Sigmoid colon (tissue), 6 donors: ENCODE measurements at regions not wholly inside any gene's neighbourhood (a gene's known extent, or its start where the extent isn't known, plus 50 kb on each side); places are given as distances from the start of the nearest gene placed in this dataset.

Source experiments
- DNase-seq: peaks from one replicate; pipeline ENCODE4 v3.0.0-alpha.2; 2019
- H3K27ac ChIP-seq, 4 donors: fragments of 200-600 bp; sonication (generic); one replicate each; pipeline ENCODE4 v1.5.1; 2016 to 2019; ENCODE audit warnings: mild to moderate bottlenecking in 1 of 4
- H3K27me3 ChIP-seq, 3 donors: fragments of 200-600 bp; sonication (generic); one replicate each; pipeline ENCODE4 v1.5.1; 2019; ENCODE audit warnings: mild to moderate bottlenecking in 1 of 3
- H3K36me3 ChIP-seq, 4 donors: fragments of 200-600 bp; sonication (generic); one replicate each; pipeline ENCODE4 v1.5.1; 2016 to 2019
- H3K4me1 ChIP-seq, 4 donors: fragments of 200-600 bp; sonication (generic); one replicate each; pipeline ENCODE4 v1.5.1; 2017 to 2019
- H3K4me3 ChIP-seq, 4 donors: fragments of 200-600 bp; sonication (generic); one replicate each; pipeline ENCODE4 v1.5.1; 2017 to 2019; ENCODE audit warnings: mild to moderate bottlenecking in 2 of 4, moderate library complexity in 1 of 4
- H3K9me3 ChIP-seq, 4 donors: fragments of 200-600 bp in 3 of 4; sonication (generic) in 3 of 4; one replicate each; pipeline versions ENCODE4 v1.5.1 to v1.6.1; 2013 to 2019
- EP300 ChIP-seq, 4 donors: sonication (generic); formaldehyde crosslinking; IDR thresholded peaks; one replicate each; pipeline ENCODE4 v1.6.1; 2017; ENCODE audit warnings: antibody characterized with exemption in 4 of 4
- POLR2A ChIP-seq, 2 donors: fragments of 450-650 bp; IDR thresholded peaks; one replicate each; pipeline ENCODE4 v1.6.1; 2016; ENCODE audit warnings: antibody characterized with exemption in 2 of 2, mild to moderate bottlenecking in 2 of 2, moderate library complexity in 2 of 2
- POLR2AphosphoS5 ChIP-seq, 4 donors: sonication (generic); formaldehyde crosslinking; IDR thresholded peaks; one replicate each; pipeline ENCODE4 v1.6.1; 2017; ENCODE audit warnings: antibody characterized with exemption in 4 of 4
- WGBS, 2 donors: extraction: QIAGEN DNeasy Blood & Tissue Kit; methylation state at CpG; one replicate each; pipeline ENCODE4 v1.1.7; 2013; 5-methylcytosine and 5-hydroxymethylcytosine counted together
- intact Hi-C: fragments of 100-400 bp; cut with DNase I; formaldehyde crosslinking; loops from one replicate; pipeline ENCODE4 v1.15.1; 2023
- TF ChIP-seq, protein P1 (sequence below), 4 experiments: fragments of 450-650 bp in 3 of 4; fragments of 200-600 bp in 1 of 4; IDR thresholded peaks; one replicate each; pipeline ENCODE4 v1.5.1; 2016 to 2019; ENCODE audit warnings: antibody characterized with exemption in 4 of 4, mild to moderate bottlenecking in 3 of 4, moderate library complexity in 2 of 4
- donor health status: healthy with polysubstance abuse.
- donor health status: healthy.

DNA sequence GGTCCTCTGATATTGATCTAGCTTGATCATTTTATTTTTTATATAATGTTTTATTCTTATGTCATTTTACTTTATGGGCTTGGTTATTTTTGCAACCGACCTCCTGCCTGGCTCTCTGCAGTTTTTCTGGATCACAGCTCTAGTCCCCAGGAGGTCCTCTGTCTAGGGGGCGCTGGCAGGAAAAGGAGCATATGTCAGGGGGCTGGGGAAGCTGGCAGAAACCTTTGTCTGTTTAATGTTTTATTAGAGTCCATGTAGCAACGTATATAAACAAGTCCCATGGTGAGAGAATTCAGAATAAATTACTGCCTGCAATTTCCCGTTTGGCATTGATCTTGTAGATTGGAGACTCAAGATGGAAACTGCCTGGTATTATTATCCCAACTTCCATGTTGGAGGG, 133.5 kb upstream of the ZBED5 start:
- no peak for DNase-seq
- H3K4me3 ChIP-seq = no peak overlapping the region
- H3K27me3 ChIP-seq = no peaks in the 10 kb centered on the region
- intact Hi-C loops = no loop called here
- 51 to 72% methylated on average over 4 of the region's 4 CpGs for WGBS, 2 donors
- H3K27ac ChIP-seq = no peak overlapping the region
- no peaks in the 10 kb centered on the region for H3K4me1 ChIP-seq
- no peaks in the 10 kb centered on the region for H3K9me3 ChIP-seq
- TF ChIP-seq, protein P1, sequence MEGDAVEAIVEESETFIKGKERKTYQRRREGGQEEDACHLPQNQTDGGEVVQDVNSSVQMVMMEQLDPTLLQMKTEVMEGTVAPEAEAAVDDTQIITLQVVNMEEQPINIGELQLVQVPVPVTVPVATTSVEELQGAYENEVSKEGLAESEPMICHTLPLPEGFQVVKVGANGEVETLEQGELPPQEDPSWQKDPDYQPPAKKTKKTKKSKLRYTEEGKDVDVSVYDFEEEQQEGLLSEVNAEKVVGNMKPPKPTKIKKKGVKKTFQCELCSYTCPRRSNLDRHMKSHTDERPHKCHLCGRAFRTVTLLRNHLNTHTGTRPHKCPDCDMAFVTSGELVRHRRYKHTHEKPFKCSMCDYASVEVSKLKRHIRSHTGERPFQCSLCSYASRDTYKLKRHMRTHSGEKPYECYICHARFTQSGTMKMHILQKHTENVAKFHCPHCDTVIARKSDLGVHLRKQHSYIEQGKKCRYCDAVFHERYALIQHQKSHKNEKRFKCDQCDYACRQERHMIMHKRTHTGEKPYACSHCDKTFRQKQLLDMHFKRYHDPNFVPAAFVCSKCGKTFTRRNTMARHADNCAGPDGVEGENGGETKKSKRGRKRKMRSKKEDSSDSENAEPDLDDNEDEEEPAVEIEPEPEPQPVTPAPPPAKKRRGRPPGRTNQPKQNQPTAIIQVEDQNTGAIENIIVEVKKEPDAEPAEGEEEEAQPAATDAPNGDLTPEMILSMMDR (IDR thresholded peaks at IDR 0.05) = no peak
- TF ChIP-seq EP300 (IDR thresholded peaks at IDR 0.05) (no peak), POLR2A (IDR thresholded peaks at IDR 0.05) (no peak), POLR2AphosphoS5 (IDR thresholded peaks at IDR 0.05) (no peak)
- no peaks in the 10 kb centered on the region for H3K36me3 ChIP-seq

DNA sequence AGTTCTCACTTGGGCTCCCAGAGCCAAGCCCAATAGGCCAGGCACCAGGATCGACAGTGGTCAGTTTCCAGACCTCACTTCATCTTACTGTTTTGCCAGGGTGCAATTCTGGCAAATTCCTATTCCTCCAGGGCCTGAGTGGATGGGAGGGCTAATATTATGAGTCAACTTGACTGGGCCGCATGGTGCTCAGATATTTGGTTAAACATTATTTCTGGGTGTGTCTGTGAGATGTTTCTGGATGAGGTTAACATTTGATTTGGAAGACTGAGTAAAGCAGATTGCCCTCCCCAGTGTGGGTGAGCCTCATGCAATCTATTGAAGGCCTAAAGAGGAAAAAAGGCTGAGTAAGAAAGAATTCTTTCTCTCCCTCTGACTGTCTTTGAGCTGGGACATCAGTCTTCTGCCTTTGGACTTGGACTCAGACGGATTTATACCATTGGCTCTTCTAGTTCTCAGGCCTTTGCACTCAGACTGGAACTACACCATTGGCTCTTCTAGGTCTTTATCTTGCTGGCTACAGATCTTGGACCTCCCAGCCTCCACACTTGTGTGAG, 132.9 kb upstream of the ZBED5 start:
- no peak overlapping the region for H3K27ac ChIP-seq
- no peaks in the 10 kb centered on the region for H3K9me3 ChIP-seq
- DNase-seq = no peak
- intact Hi-C loops = no loop called here
- no peak overlapping the region for H3K4me3 ChIP-seq
- WGBS, 2 donors = 56 to 81% methylated on average over 3 of the region's 3 CpGs
- H3K36me3 ChIP-seq = no peaks in the 10 kb centered on the region
- no peaks in the 10 kb centered on the region for H3K27me3 ChIP-seq
- H3K4me1 ChIP-seq = no peaks in the 10 kb centered on the region
- no peak for TF ChIP-seq POLR2A (IDR thresholded peaks at IDR 0.05)

DNA sequence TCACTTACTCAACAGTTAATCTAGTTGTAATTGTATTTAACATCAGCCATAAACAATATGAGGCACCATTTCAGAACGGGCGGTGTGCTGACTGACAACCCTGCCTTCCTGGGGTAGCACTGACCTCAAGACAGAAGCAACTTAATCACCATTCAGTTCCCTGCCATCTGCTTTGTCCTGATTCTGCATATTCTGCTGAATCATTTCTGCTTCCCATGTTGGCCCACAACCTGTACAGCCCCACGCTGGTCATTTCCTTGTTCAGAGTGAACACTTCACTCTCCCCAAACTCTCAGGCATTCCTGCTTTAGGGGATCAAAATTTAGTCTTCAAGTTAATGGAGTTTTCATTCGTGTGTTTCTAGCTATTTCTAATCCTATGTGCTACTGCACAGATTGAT, 132.3 kb upstream of the ZBED5 start:
- Histone ChIP-seq H3K27me3 (no peaks in the 10 kb centered on the region), H3K36me3 (no peaks in the 10 kb centered on the region), H3K4me1 (no peaks in the 10 kb centered on the region), H3K9me3 (no peaks in the 10 kb centered on the region), H3K27ac (no peak overlapping the region), H3K4me3 (no peak overlapping the region)
- intact Hi-C loops = no loop called here
- TF ChIP-seq, protein P1 (IDR thresholded peaks at IDR 0.05) = no peak
- TF ChIP-seq POLR2AphosphoS5 (IDR thresholded peaks at IDR 0.05) (no peak), EP300 (IDR thresholded peaks at IDR 0.05) (no peak), POLR2A (IDR thresholded peaks at IDR 0.05) (no peak)
- no peak for DNase-seq
- WGBS, 2 donors = 40 to 52% methylated on average over 4 of the region's 4 CpGs

DNA sequence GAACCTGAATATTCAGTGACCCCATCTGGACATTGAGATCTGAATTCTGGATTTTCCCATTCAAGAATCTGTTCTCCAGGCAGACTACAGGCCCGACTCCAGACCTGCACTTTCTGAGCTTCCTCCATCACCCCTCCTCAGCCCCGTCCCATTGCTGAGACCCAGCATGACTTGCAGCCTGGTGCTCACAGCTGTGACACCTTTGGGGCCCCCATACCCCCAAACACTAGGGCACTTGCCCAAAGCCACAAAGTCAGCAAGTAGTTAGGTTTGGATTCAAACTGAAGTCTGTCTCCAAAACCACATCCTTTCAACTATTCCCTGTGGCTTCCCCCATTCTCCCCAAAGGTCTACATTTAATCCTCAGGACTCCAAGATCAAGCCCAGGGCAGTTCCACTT, 128.2 kb upstream of the ZBED5 start:
- H3K27ac ChIP-seq = no peak overlapping the region
- intact Hi-C loops = no loop called here
- no peak overlapping the region for H3K4me3 ChIP-seq
- H3K27me3 ChIP-seq = no peaks in the 10 kb centered on the region
- WGBS, 2 donors = 54 to 87% methylated on average over 2 of the region's 2 CpGs
- peaks cover 0 to 3% (median 0%) of the 10 kb centered on the region in 4 donors for H3K4me1 ChIP-seq
- TF ChIP-seq, protein P1 (IDR thresholded peaks at IDR 0.05) = no peak
- TF ChIP-seq EP300 (IDR thresholded peaks at IDR 0.05) = no peak
- no peak for TF ChIP-seq POLR2AphosphoS5 (IDR thresholded peaks at IDR 0.05)
- no peak for TF ChIP-seq POLR2A (IDR thresholded peaks at IDR 0.05)
- no peaks in the 10 kb centered on the region for H3K36me3 ChIP-seq
- H3K9me3 ChIP-seq = no peaks in the 10 kb centered on the region
- DNase-seq = no peak

DNA sequence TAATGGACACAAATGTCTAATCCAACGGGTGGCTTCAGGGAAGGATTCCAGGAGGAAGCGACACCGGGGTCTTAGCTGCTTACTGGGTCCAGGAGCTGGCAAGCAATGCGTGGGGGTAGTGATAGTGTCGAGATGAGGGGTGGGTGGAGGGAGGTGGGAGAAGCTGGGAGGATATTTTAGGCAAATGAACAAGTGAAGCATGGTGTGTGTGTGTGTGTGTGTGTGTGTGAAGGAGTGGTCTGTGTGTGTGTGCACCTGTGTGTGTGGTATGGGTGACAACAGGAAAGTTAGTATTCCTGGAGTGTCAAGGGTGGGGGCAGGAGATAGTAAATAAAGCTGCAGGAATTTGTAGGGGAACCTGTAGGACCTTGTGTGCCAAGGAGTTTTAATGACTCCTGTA, 126.9 kb upstream of the ZBED5 start:
- Histone ChIP-seq H3K36me3 (no peaks in the 10 kb centered on the region), H3K4me1 (peaks cover 0 to 3% (median 0%) of the 10 kb centered on the region in 4 donors), H3K4me3 (no peak overlapping the region), H3K9me3 (no peaks in the 10 kb centered on the region), H3K27me3 (no peaks in the 10 kb centered on the region), H3K27ac (no peak overlapping the region)
- 91 to 94% methylated on average over 5 of the region's 5 CpGs for WGBS, 2 donors
- no peak for TF ChIP-seq EP300 (IDR thresholded peaks at IDR 0.05)
- no peak for TF ChIP-seq POLR2A (IDR thresholded peaks at IDR 0.05)
- intact Hi-C loops = no loop called here
- no peak for DNase-seq

DNA sequence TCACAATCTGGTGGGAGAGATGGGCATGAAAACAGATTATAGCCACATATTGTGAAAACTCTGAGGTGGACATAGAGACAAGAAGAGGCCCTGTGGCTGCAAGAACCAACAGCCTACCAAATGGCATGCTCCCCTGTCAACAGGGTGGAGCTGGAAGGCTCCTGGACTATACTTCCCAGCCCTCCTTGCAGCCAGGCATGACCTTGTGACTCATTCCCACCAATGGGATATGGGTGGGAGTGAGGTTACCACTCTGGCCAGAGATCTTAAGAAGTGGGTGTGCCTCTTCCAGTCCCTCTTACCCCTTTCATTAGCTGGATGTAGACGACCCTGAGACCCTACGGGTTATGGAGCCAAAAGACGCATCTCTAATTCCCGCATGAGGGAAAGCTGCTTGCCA, 126.4 kb upstream of the ZBED5 start:
- H3K4me3 ChIP-seq = no peak overlapping the region
- H3K27me3 ChIP-seq = no peaks in the 10 kb centered on the region
- no peaks in the 10 kb centered on the region for H3K9me3 ChIP-seq
- no peak for TF ChIP-seq EP300 (IDR thresholded peaks at IDR 0.05)
- TF ChIP-seq, protein P1 (IDR thresholded peaks at IDR 0.05) = no peak
- no peak for TF ChIP-seq POLR2A (IDR thresholded peaks at IDR 0.05)
- TF ChIP-seq POLR2AphosphoS5 (IDR thresholded peaks at IDR 0.05) = no peak
- H3K27ac ChIP-seq = no peak overlapping the region
- 88 to 95% methylated on average over 4 of the region's 4 CpGs for WGBS, 2 donors
- no peak for DNase-seq
- H3K36me3 ChIP-seq = no peaks in the 10 kb centered on the region
- intact Hi-C loops = no loop called here
- peaks cover 0 to 3% (median 0%) of the 10 kb centered on the region in 4 donors for H3K4me1 ChIP-seq
